AG04449 (cell line): ENCODE measurements at regions not wholly inside any gene's neighbourhood (a gene's known extent, or its start where the extent isn't known, plus 50 kb on each side); places are given as distances from the start of the nearest gene placed in this dataset.
A peak's percentile ranks its signal among the peaks of the same experiment; 100 is the strongest.

Experiments
- CTCF ChIA-PET: fragments of 350-600 bp; formaldehyde crosslinking; extraction: SDS; loops from one replicate; lab custom pipeline; 2021; ENCODE audit warnings: antibody characterized with exemption; lab: Yijun Ruan, JAX
- POLR2A ChIA-PET: fragments of 400-600, 350-600 bp; formaldehyde crosslinking; extraction: SDS; loops from one replicate; lab custom pipeline; 2020; ENCODE audit warnings: antibody characterized with exemption, inconsistent platforms; lab: Yijun Ruan, JAX
- DNase-seq: peaks from one replicate; pipeline ENCODE4 v3.0.0-alpha.2; 2010; ENCODE audit warnings: low read depth, low spot score
- H3K4me3 ChIP-seq: 2 replicates; pipeline ENCODE4 v1.5.1; 2011; ENCODE audit warnings: low read depth, mild to moderate bottlenecking, control low read depth, low read length
- CTCF ChIP-seq: IDR thresholded peaks from one replicate; pipeline ENCODE4 v1.5.1; 2011; ENCODE audit warnings: mild to moderate bottlenecking, moderate library complexity, low read length, control low read depth, inconsistent platforms; ENCODE audit not compliant: insufficient read depth; ENCODE audit errors: missing control alignments

GRCh38 chr12:90111791-90112580, 403.3 kb upstream of the ATP2B1 start:
- POLR2A ChIA-PET: no interaction called here
- no peak overlapping the region for H3K4me3 ChIP-seq
- no peak for DNase-seq
- CTCF ChIA-PET: interaction anchor here (1.4 to 1.9 kb wide), 2 partner anchors 9 to 15 kb away, joined by 3 to 10 read pairs; no protein-coding TSS in a partner anchor
- no peak for TF ChIP-seq CTCF

GRCh38 chr12:90106568-90106967, 397.9 kb upstream of the ATP2B1 start:
- DNase-seq: no peak
- no peak for TF ChIP-seq CTCF
- ChIA-PET CTCF (interaction anchor here (7.6 kb wide), 1 partner anchor 563 kb away, joined by 65 read pairs; no protein-coding TSS in a partner anchor), POLR2A (no interaction called here)
- H3K4me3 ChIP-seq: no peak overlapping the region

- H3K4me3 ChIP-seq: no peak overlapping the region
- ChIA-PET POLR2A (no interaction called here), CTCF (interaction anchor here (0.7 to 7.6 kb wide), 18 partner anchors 8 to 564 kb away, joined by 3 to 65 read pairs (median 4); no protein-coding TSS in a partner anchor)
- no peak for DNase-seq
- TF ChIP-seq CTCF: peak; percentile 59
These were observed 394.5 kb upstream of the ATP2B1 start for GRCh38 chr12:90102957-90103652.

- no peak overlapping the region for H3K4me3 ChIP-seq
- ChIA-PET POLR2A (no interaction called here), CTCF (interaction anchor here (7.6 kb wide), 1 partner anchor 557 kb away, joined by 65 read pairs; no protein-coding TSS in a partner anchor)
- TF ChIP-seq CTCF: no peak
- no peak for DNase-seq
These were observed 391.9 kb upstream of the ATP2B1 start for GRCh38 chr12:90100579-90100978.

- ChIA-PET CTCF (no interaction called here), POLR2A (no interaction called here)
- H3K4me3 ChIP-seq: no peak overlapping the region
- DNase-seq: no peak
- TF ChIP-seq CTCF: no peak
These were observed 390.6 kb upstream of the ATP2B1 start for GRCh38 chr12:90099288-90099687.
